GM19023 (cell line): ENCODE measurements at regions not wholly inside any gene's neighbourhood (a gene's known extent, or its start where the extent isn't known, plus 50 kb on each side); places are given as distances from the start of the nearest gene placed in this dataset.
"Not testable (repeated sequence)": the region's sequence is repeated elsewhere in the genome, so short reads cannot be mapped to it uniquely, and the experiment has no call there.

ENCODE experiments used
- ATAC-seq: cut with Tn5 transposase; IDR thresholded peaks from one replicate; pipeline ENCODE4 v1.9.1; 2021; ENCODE audit warnings: mild to moderate bottlenecking, moderate library complexity; ENCODE audit not compliant: unreplicated experiment

DNA sequence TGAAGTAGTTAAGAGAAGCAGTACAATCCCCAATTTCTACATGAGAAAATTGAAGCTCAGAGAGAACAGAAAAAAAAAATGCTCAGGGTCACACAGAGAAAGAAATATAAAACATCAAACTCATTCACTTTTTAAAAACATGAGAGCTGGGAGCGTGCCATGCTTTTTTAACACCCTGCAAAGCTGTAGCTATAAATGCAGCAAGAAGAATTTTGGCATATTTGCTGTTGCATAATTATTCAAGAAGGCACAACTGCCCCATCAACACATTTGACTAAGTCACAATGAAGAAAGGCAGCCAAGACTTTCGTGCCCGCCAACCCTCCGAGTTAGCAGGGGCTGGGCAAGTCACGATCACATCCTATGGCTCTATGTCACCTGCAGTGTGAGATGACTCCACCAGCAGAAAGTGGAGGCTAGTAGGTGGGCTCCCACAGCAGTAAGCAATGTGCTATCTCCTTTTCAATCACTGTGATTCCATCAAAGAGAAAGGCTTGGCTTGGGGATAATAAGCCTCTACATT lies 214.8 kb downstream of the DHX15 start:
- no peak for ATAC-seq

GRCh38 chr4:24368801-24369200 lies 215.6 kb downstream of the DHX15 start:
- ATAC-seq, result no peak

DNA sequence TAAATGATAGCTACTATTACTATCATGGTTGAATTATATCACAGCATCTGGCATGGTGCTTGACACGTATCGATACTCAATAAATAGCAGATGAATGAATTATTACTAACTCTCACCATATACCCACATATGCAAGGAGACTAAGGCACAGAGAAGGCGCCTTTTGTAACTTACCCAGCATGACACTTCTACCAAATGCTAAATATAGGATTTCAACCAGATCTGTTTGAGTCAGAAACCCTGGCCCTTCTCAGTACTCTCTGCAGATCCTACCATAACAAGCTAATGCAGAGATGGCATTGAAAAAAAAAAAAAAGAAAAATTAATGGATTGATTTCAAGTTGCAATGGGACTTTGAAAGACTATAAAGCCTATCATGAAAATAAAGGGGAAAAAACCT lies 219.5 kb downstream of the DHX15 start:
- ATAC-seq, result no peak

GRCh38 chr4:24364249-24364648 lies 220.1 kb downstream of the DHX15 start:
- no peak for ATAC-seq

- ATAC-seq, result no peak
Measured at GRCh38 chr4:24363751-24364150, 220.6 kb downstream of the DHX15 start.

GRCh38 chr4:24352112-24352511 lies 232.2 kb downstream of the DHX15 start:
- no peak for ATAC-seq

DNA sequence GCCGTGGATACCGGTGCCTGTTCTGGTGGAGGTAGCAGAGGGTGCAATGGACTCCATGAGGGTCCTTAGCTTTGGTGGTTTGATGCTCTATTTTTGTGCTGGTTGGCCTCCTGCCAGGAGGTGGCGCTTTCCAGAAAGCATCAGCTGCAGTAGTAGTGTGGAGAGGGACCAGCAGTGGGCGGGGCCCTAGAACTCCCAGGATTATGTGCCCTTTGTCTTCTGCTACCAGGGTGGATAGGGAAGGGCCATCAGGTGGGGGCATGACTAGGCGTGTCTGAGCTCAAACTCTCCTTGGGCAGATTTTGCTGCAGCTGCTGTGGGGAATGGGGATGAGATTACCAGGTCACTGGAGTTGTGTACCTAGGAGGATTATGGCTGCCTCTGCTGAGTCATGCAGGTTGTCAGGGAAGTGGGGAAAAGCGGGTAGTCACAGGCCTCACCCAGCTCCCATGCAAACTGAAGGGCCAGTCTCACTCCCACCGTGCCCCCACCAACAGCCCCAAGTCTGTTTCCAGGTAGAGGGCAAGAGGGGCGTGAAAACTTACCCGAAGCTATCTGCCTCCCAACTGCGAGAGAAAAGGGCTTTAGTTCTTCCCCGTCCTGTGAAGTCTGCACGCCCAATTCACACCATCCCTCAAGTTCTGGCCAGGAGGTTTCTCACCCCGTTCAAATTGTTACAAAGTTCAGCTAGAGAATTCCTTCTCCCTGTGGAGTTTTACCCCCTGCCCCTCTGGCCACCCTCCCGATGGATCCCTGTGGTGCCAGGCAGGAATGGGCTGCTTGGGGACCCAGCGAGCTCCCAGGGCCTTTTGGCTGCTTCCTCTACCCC lies 235.0 kb downstream of the DHX15 start:
- ATAC-seq, result not testable (repeated sequence)

GRCh38 chr4:24339260-24339659 lies 245.1 kb downstream of the DHX15 start:
- ATAC-seq, result no peak

GRCh38 chr4:24337451-24338190 lies 246.7 kb downstream of the DHX15 start:
- no peak for ATAC-seq

GRCh38 chr4:24335616-24336015 lies 248.7 kb downstream of the DHX15 start:
- ATAC-seq, result no peak

DNA sequence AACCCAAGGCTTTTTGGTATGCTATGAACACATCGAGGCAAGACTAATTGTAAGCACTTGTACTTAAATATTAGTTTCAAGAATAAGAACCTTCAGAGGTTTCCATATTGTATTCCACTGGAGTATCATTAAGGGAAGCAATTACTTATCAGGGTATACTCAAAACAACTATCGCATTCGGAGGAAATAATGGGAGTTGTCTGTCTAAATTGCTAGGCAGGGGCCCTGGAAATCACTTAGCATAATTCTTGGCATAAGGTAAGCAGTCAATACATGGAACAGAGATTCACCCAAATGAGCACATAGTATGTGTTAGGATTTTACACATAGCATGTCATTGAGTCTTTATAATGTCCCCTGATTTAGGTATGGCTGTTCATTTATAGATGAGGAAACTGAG lies 249.4 kb downstream of the DHX15 start:
- ATAC-seq, result no peak

GRCh38 chr4:24330573-24330972 lies 253.8 kb downstream of the DHX15 start:
- no peak for ATAC-seq

- no peak for ATAC-seq
Measured at GRCh38 chr4:24330172-24330571, 254.2 kb downstream of the DHX15 start.

DNA sequence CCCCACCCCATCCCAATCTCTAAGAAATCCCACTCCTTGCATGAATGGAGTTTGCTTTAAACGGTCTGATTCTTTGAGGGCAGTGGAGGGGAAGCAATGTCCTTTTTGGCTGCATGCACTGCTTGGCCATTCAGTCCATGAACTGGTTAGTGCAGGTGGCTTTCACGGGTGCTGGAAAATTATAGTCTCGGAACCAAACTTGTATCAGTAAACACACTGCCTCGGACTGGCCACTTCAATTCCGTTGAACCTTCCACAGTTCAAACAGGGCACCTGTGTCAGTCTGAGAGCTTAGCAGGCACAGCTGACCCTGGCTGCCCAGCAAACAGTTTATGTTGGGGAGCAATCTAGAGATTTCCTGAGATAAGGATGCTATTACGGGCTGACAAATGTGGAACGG lies 255.6 kb downstream of the DHX15 start:
- no peak for ATAC-seq

DNA sequence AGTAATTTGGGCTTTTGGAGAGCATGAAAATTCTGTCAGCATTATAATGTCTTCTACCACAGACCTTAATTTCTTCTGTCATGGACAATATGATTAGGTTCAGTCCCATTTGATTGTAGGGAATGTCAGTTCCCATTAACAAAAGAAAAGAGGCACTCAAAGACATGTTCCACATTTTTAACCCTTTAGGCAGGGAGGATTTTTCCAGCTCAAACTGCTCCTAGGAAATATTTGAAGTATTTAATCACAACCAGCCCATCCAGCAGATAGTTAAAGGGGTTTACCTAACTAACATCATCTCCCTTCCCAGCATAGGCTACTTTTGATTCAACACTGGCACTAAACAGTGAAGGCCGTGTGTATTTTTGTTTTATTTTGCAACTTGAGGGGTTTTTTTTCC lies 256.0 kb downstream of the DHX15 start:
- no peak for ATAC-seq

GRCh38 chr4:24322995-24323394 lies 261.4 kb downstream of the DHX15 start:
- ATAC-seq, result no peak

- no peak for ATAC-seq
Measured at GRCh38 chr4:24322511-24322910, 261.8 kb downstream of the DHX15 start.

DNA sequence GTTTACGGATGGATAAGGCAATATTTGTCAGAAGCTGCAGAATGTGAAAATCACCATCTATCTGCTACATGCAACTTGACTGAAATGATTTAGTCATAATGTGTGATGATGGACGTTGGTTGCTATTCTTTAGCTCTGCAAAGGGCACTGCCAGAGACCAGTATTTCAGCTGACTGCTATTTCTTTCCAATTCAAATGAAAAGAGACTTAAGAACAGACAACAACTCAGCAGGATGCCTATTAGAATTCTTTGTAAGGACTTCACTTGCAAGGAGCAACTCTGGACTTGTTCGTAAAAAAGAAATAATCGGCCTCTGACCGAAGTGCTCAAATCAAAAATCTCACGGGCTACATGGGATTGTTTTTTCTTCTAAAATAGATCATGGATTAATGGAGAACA lies 262.7 kb downstream of the DHX15 start:
- no peak for ATAC-seq

- no peak for ATAC-seq
Measured at GRCh38 chr4:24321131-24321530, 263.2 kb downstream of the DHX15 start.

GRCh38 chr4:24319387-24319786 lies 265.0 kb downstream of the DHX15 start:
- no peak for ATAC-seq

- no peak for ATAC-seq
Measured at GRCh38 chr4:24315056-24315455, 269.3 kb downstream of the DHX15 start.

GRCh38 chr4:24312261-24312913 lies 272.0 kb downstream of the DHX15 start:
- ATAC-seq, result no peak
